GM23338 (cell line): ENCODE measurements at regions not wholly inside any gene's neighbourhood (a gene's known extent, or its start where the extent isn't known, plus 50 kb on each side); places are given as distances from the start of the nearest gene placed in this dataset.

Experiments used
- ATAC-seq: fragments of 200-7000 bp; cut with Tn5 transposase; 3 replicates; pipeline ENCODE4 v1.9.1; 2020
- DNase-seq: peaks from one replicate; pipeline ENCODE4 v3.0.0-alpha.2; 2015; ENCODE audit warnings: low spot score
- H2AFZ ChIP-seq: fragments of 200-600 bp; sonication (generic); 2 replicates; pipeline ENCODE4 v1.8.0; 2016; ENCODE audit warnings: antibody characterized with exemption, mild to moderate bottlenecking, moderate library complexity
- H3F3A ChIP-seq: fragments of 200-600 bp; sonication (generic); replicated peaks from 2 replicates; pipeline ENCODE4 v1.8.0; 2017; ENCODE audit warnings: antibody characterized with exemption, mixed run types, low read depth
- H3K27ac ChIP-seq: fragments of 200-600 bp; sonication (generic); 2 replicates; pipeline ENCODE4 v1.6.1; 2016; ENCODE audit warnings: low read depth
- H3K27me3 ChIP-seq: fragments of 200-600 bp; sonication (generic); 2 replicates; pipeline ENCODE4 v1.8.0; 2016; ENCODE audit warnings: mild to moderate bottlenecking, mixed run types, moderate library complexity; ENCODE audit not compliant: insufficient read depth
- H3K36me3 ChIP-seq: fragments of 200-600 bp; sonication (generic); 2 replicates; pipeline ENCODE4 v1.8.0; 2016; ENCODE audit warnings: mild to moderate bottlenecking; ENCODE audit not compliant: insufficient read depth
- H3K4me1 ChIP-seq: fragments of 200-600 bp; sonication (generic); 2 replicates; pipeline ENCODE4 v1.8.0; 2016; ENCODE audit warnings: mild to moderate bottlenecking, moderate library complexity; ENCODE audit not compliant: insufficient read depth
- H3K4me2 ChIP-seq: fragments of 200-600 bp; sonication (generic); 2 replicates; pipeline ENCODE4 v1.7.1; 2017; ENCODE audit warnings: mixed run types
- H3K4me3 ChIP-seq: fragments of 200-600 bp; sonication (generic); 2 replicates; pipeline ENCODE4 v1.6.1; 2016; ENCODE audit warnings: mixed run types
- H3K79me2 ChIP-seq: fragments of 200-600 bp; sonication (generic); replicated peaks from 2 replicates; pipeline ENCODE4 v1.8.0; 2017; ENCODE audit warnings: mild to moderate bottlenecking; ENCODE audit not compliant: insufficient read depth
- H3K9me2 ChIP-seq: fragments of 200-600 bp; sonication (generic); 2 replicates; pipeline ENCODE4 v1.8.0; 2017; ENCODE audit not compliant: insufficient read depth
- H4K20me1 ChIP-seq: fragments of 200-600 bp; sonication (generic); replicated peaks from 2 replicates; pipeline ENCODE4 v1.8.0; 2017; ENCODE audit warnings: mild to moderate bottlenecking; ENCODE audit not compliant: insufficient read depth
- H3K27ac Mint-ChIP-seq: 2 replicates; pipeline ENCODE4 v1.8.0; 2020; ENCODE audit warnings: inconsistent platforms, mild to moderate bottlenecking, moderate library complexity, mixed read lengths
- H3K27me3 Mint-ChIP-seq: 3 replicates; pipeline ENCODE4 v1.8.0; 2022; ENCODE audit warnings: low read depth, mild to moderate bottlenecking, moderate library complexity, mixed read lengths, inconsistent platforms; ENCODE audit not compliant: insufficient read depth, poor library complexity
- H3K36me3 Mint-ChIP-seq: 3 replicates; pipeline ENCODE4 v1.8.0; 2021; ENCODE audit warnings: low read depth, mild to moderate bottlenecking, inconsistent platforms, moderate library complexity, mixed read lengths
- H3K4me1 Mint-ChIP-seq: 3 replicates; pipeline ENCODE4 v1.8.0; 2020; ENCODE audit warnings: mild to moderate bottlenecking, inconsistent platforms, mixed read lengths
- H3K4me3 Mint-ChIP-seq: 3 replicates; pipeline ENCODE4 v1.8.0; 2021; ENCODE audit warnings: moderate library complexity, mild to moderate bottlenecking, inconsistent platforms, mixed read lengths
- H3K9me3 Mint-ChIP-seq: 3 replicates; pipeline ENCODE4 v1.8.0; 2020; ENCODE audit warnings: moderate library complexity, mild to moderate bottlenecking, inconsistent platforms, mixed read lengths
- CREB1 ChIP-seq: fragments of 250-450 bp; sonication (Bioruptor Pico); IDR thresholded peaks from 2 replicates; pipeline ENCODE4 v1.5.0; 2020; ENCODE audit warnings: low read depth, mild to moderate bottlenecking, moderate library complexity
- EZH2 ChIP-seq: fragments of 200-600 bp; sonication (generic); IDR thresholded peaks from one replicate; pipeline ENCODE4 v1.8.0; 2017; ENCODE audit warnings: antibody characterized with exemption, mild to moderate bottlenecking, low read depth; ENCODE audit not compliant: unreplicated experiment
- EZH2phosphoT487 ChIP-seq: fragments of 200-600 bp; sonication (generic); IDR thresholded peaks from one replicate; pipeline ENCODE4 v1.8.1; 2018; ENCODE audit warnings: antibody characterized with exemption; ENCODE audit not compliant: unreplicated experiment
- JUNB ChIP-seq: IDR thresholded peaks from one replicate; pipeline ENCODE4 v1.6.1; 2016; ENCODE audit warnings: antibody characterized with exemption; ENCODE audit not compliant: unreplicated experiment
- NANOG ChIP-seq: IDR thresholded peaks from 2 replicates; pipeline ENCODE4 v1.6.1; 2016; ENCODE audit warnings: antibody characterized with exemption, borderline replicate concordance
- POLR2AphosphoS5 ChIP-seq: IDR thresholded peaks from 2 replicates; pipeline ENCODE4 v1.6.1; 2016; ENCODE audit warnings: antibody characterized with exemption, low read depth
- REST ChIP-seq: IDR thresholded peaks from one replicate; pipeline ENCODE4 v1.6.1; 2018; ENCODE audit warnings: antibody characterized with exemption; ENCODE audit not compliant: unreplicated experiment
- STAT1 ChIP-seq: IDR thresholded peaks from one replicate; pipeline ENCODE4 v1.6.1; 2016; ENCODE audit warnings: antibody characterized with exemption; ENCODE audit not compliant: unreplicated experiment
- ZNF114 ChIP-seq: fragments of 250-450 bp; sonication (Bioruptor Pico); IDR thresholded peaks from 2 replicates; pipeline ENCODE4 v1.5.0; 2020; ENCODE audit warnings: mild to moderate bottlenecking, moderate library complexity
- ZNF331 ChIP-seq: fragments of 250-450 bp; sonication (Bioruptor Pico); IDR thresholded peaks from 2 replicates; pipeline ENCODE4 v1.5.0; 2020; ENCODE audit warnings: low read depth, mild to moderate bottlenecking, moderate library complexity
- TF ChIP-seq, protein P1 (sequence below), 2 experiments: fragments of 200-600 bp in 1 of 2; sonication (generic) in 1 of 2; conservative IDR thresholded peaks; 2 replicates each; pipeline versions ENCODE4 v1.5.1 to v1.6.1; 2016 to 2017; ENCODE audit warnings: antibody characterized with exemption in 2 of 2, low read depth in 2 of 2, mild to moderate bottlenecking in 2 of 2, moderate library complexity in 1 of 2
- TF ChIP-seq, protein P2 (sequence below): fragments of 250-450 bp; sonication (Bioruptor Pico); IDR thresholded peaks from 2 replicates; pipeline ENCODE4 v1.5.0; 2020; ENCODE audit warnings: mild to moderate bottlenecking, moderate library complexity
- TF ChIP-seq, protein P3 (sequence below): IDR thresholded peaks from 2 replicates; pipeline ENCODE4 v1.6.1; 2016; ENCODE audit warnings: antibody characterized with exemption

DNA sequence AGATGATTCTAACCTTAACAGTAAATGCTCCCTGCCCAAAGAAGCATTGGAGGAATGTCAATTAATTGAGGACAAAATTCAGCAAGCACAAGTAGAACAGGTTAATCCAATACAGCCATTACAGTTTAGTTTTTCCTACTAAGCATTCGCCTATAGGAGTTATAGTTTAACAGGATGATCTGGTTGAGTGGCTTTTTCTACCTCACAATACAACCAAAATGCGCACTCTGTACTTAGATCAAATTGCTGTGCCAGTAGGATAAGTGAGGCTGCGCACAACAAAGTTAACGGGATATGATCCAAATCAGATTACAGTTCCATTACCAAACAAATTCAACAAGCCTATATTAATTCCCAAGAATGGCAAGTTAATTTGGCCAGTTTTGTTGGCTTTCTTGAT, 117.1 kb upstream of the TRIM24 start:
- Histone ChIP-seq H3K27ac (no peak overlapping the region), H3K27me3 (no peaks in the 10 kb centered on the region), H3K4me2 (no peak overlapping the region), H4K20me1 (no peaks in the 10 kb centered on the region), H3K79me2 (no peaks in the 10 kb centered on the region), H2AFZ (no peak overlapping the region), H3K9me2 (no peaks in the 10 kb centered on the region), H3K36me3 (peaks cover 16% of the 10 kb centered on the region; the same call in 1 of the 2 replicates), H3K4me1 (no peaks in the 10 kb centered on the region), H3F3A (no peaks in the 10 kb centered on the region), H3K4me3 (no peak overlapping the region)
- no peak overlapping the region for H3K4me3 Mint-ChIP-seq
- ATAC-seq (no peak), DNase-seq (no peak)
- H3K4me1 Mint-ChIP-seq = no peaks in the 10 kb centered on the region
- H3K36me3 Mint-ChIP-seq = peaks cover 88% of the 10 kb centered on the region
- H3K27me3 Mint-ChIP-seq = peaks cover 2% of the 10 kb centered on the region
- H3K27ac Mint-ChIP-seq = no peak overlapping the region
- TF ChIP-seq, protein P1, sequence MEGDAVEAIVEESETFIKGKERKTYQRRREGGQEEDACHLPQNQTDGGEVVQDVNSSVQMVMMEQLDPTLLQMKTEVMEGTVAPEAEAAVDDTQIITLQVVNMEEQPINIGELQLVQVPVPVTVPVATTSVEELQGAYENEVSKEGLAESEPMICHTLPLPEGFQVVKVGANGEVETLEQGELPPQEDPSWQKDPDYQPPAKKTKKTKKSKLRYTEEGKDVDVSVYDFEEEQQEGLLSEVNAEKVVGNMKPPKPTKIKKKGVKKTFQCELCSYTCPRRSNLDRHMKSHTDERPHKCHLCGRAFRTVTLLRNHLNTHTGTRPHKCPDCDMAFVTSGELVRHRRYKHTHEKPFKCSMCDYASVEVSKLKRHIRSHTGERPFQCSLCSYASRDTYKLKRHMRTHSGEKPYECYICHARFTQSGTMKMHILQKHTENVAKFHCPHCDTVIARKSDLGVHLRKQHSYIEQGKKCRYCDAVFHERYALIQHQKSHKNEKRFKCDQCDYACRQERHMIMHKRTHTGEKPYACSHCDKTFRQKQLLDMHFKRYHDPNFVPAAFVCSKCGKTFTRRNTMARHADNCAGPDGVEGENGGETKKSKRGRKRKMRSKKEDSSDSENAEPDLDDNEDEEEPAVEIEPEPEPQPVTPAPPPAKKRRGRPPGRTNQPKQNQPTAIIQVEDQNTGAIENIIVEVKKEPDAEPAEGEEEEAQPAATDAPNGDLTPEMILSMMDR (conservative IDR thresholded peaks at IDR 0.05; ENCODE audit: low read depth in 2 of 2) = no peak
- TF ChIP-seq ZNF114 (CRISPR knock-in tag) (no peak), POLR2AphosphoS5 (no peak), REST (no peak), CREB1 (no peak), JUNB (no peak), EZH2 (no peak), ZNF331 (no peak), NANOG (no peak), STAT1 (no peak), EZH2phosphoT487 (no peak)
- TF ChIP-seq, protein P2, sequence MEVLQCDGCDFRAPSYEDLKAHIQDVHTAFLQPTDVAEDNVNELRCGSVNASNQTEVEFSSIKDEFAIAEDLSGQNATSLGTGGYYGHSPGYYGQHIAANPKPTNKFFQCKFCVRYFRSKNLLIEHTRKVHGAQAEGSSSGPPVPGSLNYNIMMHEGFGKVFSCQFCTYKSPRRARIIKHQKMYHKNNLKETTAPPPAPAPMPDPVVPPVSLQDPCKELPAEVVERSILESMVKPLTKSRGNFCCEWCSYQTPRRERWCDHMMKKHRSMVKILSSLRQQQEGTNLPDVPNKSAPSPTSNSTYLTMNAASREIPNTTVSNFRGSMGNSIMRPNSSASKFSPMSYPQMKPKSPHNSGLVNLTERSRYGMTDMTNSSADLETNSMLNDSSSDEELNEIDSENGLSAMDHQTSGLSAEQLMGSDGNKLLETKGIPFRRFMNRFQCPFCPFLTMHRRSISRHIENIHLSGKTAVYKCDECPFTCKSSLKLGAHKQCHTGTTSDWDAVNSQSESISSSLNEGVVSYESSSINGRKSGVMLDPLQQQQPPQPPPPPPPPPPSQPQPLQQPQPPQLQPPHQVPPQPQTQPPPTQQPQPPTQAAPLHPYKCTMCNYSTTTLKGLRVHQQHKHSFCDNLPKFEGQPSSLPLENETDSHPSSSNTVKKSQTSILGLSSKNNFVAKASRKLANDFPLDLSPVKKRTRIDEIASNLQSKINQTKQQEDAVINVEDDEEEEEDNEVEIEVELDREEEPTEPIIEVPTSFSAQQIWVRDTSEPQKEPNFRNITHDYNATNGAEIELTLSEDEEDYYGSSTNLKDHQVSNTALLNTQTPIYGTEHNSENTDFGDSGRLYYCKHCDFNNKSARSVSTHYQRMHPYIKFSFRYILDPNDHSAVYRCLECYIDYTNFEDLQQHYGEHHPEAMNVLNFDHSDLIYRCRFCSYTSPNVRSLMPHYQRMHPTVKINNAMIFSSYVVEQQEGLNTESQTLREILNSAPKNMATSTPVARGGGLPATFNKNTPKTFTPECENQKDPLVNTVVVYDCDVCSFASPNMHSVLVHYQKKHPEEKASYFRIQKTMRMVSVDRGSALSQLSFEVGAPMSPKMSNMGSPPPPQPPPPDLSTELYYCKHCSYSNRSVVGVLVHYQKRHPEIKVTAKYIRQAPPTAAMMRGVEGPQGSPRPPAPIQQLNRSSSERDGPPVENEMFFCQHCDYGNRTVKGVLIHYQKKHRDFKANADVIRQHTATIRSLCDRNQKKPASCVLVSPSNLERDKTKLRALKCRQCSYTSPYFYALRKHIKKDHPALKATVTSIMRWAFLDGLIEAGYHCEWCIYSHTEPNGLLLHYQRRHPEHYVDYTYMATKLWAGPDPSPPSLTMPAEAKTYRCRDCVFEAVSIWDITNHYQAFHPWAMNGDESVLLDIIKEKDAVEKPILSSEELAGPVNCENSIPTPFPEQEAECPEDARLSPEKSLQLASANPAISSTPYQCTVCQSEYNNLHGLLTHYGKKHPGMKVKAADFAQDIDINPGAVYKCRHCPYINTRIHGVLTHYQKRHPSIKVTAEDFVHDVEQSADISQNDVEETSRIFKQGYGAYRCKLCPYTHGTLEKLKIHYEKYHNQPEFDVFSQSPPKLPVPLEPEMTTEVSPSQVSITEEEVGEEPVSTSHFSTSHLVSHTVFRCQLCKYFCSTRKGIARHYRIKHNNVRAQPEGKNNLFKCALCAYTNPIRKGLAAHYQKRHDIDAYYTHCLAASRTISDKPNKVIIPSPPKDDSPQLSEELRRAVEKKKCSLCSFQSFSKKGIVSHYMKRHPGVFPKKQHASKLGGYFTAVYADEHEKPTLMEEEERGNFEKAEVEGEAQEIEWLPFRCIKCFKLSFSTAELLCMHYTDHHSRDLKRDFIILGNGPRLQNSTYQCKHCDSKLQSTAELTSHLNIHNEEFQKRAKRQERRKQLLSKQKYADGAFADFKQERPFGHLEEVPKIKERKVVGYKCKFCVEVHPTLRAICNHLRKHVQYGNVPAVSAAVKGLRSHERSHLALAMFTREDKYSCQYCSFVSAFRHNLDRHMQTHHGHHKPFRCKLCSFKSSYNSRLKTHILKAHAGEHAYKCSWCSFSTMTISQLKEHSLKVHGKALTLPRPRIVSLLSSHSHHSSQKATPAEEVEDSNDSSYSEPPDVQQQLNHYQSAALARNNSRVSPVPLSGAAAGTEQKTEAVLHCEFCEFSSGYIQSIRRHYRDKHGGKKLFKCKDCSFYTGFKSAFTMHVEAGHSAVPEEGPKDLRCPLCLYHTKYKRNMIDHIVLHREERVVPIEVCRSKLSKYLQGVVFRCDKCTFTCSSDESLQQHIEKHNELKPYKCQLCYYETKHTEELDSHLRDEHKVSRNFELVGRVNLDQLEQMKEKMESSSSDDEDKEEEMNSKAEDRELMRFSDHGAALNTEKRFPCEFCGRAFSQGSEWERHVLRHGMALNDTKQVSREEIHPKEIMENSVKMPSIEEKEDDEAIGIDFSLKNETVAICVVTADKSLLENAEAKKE (CRISPR knock-in tag) = no peak
- TF ChIP-seq, protein P3, sequence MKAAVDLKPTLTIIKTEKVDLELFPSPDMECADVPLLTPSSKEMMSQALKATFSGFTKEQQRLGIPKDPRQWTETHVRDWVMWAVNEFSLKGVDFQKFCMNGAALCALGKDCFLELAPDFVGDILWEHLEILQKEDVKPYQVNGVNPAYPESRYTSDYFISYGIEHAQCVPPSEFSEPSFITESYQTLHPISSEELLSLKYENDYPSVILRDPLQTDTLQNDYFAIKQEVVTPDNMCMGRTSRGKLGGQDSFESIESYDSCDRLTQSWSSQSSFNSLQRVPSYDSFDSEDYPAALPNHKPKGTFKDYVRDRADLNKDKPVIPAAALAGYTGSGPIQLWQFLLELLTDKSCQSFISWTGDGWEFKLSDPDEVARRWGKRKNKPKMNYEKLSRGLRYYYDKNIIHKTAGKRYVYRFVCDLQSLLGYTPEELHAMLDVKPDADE = no peak
- peaks cover 99% of the 10 kb centered on the region for H3K9me3 Mint-ChIP-seq
